Renal pelvis (tissue), 1 donor: ENCODE measurements at regions not wholly inside any gene's neighbourhood (a gene's known extent, or its start where the extent isn't known, plus 50 kb on each side); places are given as distances from the start of the nearest gene placed in this dataset.
"Not testable (repeated sequence)": the region's sequence is repeated elsewhere in the genome, so short reads cannot be mapped to it uniquely, and the experiment has no call there.

Source experiments
- DNase-seq: peaks from one replicate; pipeline ENCODE4 v3.0.0-alpha.2; 2013

DNA sequence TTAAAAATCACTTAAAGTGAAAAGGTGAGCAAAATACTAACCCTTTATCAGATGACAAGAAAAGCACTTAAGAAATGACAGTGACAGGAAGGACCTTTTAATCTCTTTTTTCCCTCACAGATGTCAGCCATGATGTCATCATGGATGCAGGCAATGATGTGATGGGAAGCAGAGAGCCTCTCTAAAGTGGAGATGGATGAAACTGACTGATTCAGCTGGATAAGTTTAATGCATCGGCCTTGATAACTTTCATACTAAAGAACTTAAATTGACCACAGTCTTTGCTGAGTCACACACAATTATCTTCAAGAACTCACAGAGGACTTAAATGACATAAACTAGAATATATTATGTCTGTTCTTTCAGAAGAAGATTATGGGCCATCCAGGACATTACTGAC lies 153.2 kb upstream of the FGF10 start:
- no peak for DNase-seq

GRCh38 chr5:44539602-44539919 lies 150.3 kb upstream of the FGF10 start:
- no peak for DNase-seq

- no peak for DNase-seq
Observed at GRCh38 chr5:44538797-44539601, 149.8 kb upstream of the FGF10 start.

GRCh38 chr5:44536650-44537260 lies 147.5 kb upstream of the FGF10 start:
- DNase-seq = no peak

DNA sequence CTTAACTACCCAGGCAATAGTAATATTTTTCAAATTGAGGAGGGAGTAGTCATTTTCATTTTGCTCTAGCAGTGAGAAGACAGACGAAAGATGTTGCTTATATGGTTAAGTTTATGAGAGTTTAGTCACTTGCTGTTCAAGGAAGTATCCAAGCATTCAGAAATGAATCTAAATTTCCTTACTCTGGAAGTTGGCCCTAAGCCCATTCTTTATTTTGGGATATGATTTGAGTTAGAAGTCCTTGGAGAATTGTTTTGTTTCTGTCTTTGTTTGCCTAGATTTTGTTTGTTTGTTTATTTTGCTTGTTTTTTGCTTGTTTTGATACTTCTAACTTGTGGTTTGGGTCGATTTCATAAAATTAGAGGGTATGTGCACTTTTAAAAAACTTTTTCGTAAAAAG lies 146.4 kb upstream of the FGF10 start:
- DNase-seq = no peak

DNA sequence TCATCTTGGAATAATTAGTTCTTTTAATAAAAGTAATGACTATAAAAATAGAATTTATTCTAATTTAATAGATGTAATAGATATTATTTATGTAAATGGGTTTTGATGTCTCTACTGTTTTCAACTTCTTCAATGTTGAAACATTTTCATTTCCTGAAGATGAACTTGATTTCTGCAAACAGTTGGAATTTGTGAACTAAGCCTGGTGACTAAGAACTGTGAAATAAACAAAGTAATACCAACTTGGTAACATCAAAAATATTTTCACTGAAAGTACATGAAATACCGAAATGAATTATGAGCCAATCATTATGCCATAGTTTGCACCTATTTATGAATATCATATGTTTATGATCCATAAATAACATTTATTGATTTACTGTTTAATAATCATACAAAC lies 143.8 kb upstream of the FGF10 start:
- DNase-seq = no peak

GRCh38 chr5:44531756-44532155 lies 142.5 kb upstream of the FGF10 start:
- not testable (repeated sequence) for DNase-seq

- not testable (repeated sequence) for DNase-seq
Observed at GRCh38 chr5:44530783-44531182, 141.6 kb upstream of the FGF10 start.

DNA sequence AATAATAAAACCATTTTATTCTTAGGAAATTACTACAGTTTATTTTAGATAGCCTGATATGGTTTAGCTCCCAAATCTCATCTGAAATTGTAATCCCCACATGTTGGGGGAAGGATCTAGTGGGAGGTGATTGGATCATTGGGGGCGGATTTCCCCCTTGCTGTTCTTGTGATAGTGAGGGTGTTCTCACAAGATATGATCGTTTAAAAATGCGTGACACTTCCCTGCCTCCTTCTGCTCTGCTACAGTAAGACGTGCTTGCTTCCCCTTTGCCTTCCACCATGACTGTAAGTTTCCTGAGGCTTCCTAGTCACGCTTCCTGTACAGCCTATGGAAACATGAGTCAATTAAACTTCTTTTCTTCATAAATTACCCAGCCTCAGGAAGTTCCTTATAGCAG lies 122.4 kb upstream of the FGF10 start:
- DNase-seq = no peak

GRCh38 chr5:44506561-44506960 lies 117.3 kb upstream of the FGF10 start:
- peak; percentile 69 for DNase-seq

DNA sequence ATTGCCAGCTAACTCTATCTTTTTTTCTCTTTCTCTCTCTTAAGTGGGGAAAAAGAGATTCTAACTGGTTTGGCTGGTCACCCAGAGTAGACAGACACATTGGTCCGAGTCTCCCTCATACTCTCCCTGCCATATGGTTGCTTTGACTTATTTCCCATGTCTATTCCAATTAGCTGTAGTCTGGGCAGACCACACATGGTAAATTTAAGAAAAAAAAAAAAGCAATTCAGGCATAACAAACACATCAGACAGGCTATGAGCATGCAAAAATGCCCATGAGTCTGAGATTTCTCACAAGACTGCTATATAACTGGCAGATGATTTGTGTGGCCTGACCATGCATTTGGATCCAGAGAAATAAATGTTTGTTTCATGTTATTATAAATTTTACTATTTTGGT lies 110.2 kb upstream of the FGF10 start:
- no peak for DNase-seq

DNA sequence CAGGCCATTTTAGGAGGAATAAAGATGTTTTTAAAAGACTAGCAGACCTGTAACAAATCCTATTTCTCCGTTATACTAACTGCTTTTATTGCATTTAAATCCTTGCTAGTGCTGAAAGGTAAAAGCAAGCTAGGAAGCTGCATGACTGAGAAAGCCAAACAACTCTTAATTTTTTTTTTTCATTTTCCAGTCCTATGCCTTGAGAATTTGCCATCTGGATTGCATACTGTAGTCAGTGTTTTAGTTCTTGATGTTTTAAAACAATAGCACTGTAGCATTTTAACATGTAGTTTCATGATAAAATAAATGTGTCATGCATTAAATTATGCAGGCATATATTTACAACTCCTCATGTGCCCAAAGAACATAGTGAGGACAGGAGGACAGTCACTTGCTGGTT lies 108.4 kb upstream of the FGF10 start:
- no peak for DNase-seq

- no peak for DNase-seq
Observed at GRCh38 chr5:44495280-44495679, 106.1 kb upstream of the FGF10 start.

- no peak for DNase-seq
Observed at GRCh38 chr5:44489759-44490158, 100.5 kb upstream of the FGF10 start.

DNA sequence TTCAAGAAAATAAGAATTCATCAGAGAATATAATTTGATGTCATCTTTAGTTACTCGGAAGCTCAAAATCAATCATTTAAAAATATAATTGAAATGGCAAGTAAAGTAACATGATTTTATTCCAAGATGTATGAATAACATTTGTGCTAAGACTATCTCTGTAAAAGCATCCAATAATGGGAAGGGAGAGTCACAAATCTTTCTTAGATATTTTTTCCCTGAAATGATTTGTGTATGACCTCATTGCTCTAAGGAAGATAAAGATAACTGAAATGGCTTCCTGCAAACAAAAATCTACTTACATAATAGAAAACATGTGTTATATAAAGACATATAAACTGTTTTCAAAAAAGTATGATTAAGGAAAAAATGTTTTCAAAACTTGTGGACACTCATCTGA lies 97.4 kb upstream of the FGF10 start:
- no peak for DNase-seq

GRCh38 chr5:44454002-44454401 lies 64.8 kb upstream of the FGF10 start:
- DNase-seq = no peak

GRCh38 chr5:44446399-44446798 lies 57.2 kb upstream of the FGF10 start:
- DNase-seq = no peak

- no peak for DNase-seq
Observed at GRCh38 chr5:44443172-44443571, 54.0 kb upstream of the FGF10 start.

- no peak for DNase-seq
Observed at GRCh38 chr5:44441460-44441859, 52.2 kb upstream of the FGF10 start.

GRCh38 chr5:44440186-44440585 lies 51.0 kb upstream of the FGF10 start:
- DNase-seq = no peak
